NCI-H1694 treated with DMSO at 0.1 percent for 48 hours (cell line): ENCODE measurements at regions not wholly inside any gene's neighbourhood (a gene's known extent, or its start where the extent isn't known, plus 50 kb on each side); places are given as distances from the start of the nearest gene placed in this dataset.

Source experiments
- DNase-seq: peaks from one replicate; lab custom pipeline; 2025; lab: John Stamatoyannopoulos, UW

- DNase-seq = no peak
Observed at GRCh38 chr1:177847843-177848242, 122.0 kb downstream of the SEC16B start.

GRCh38 chr1:177838907-177839485, 130.9 kb downstream of the SEC16B start:
- no peak for DNase-seq

GRCh38 chr1:177833631-177834030, 136.2 kb downstream of the SEC16B start:
- no peak for DNase-seq

- DNase-seq = no peak
Observed at GRCh38 chr1:177830531-177831135, 139.2 kb downstream of the SEC16B start.

- DNase-seq = no peak
Observed at GRCh38 chr1:177825276-177825901, 144.5 kb downstream of the SEC16B start.

GRCh38 chr1:177824508-177824982, 145.3 kb downstream of the SEC16B start:
- no peak for DNase-seq

- no peak for DNase-seq
Observed at GRCh38 chr1:177820213-177820612, 149.6 kb downstream of the SEC16B start.

- no peak for DNase-seq
Observed at GRCh38 chr1:177817937-177818875, 151.7 kb downstream of the SEC16B start.

GRCh38 chr1:177812650-177813049, 157.2 kb downstream of the SEC16B start:
- no peak for DNase-seq

GRCh38 chr1:177812144-177812543, 157.7 kb downstream of the SEC16B start:
- no peak for DNase-seq

GRCh38 chr1:177811429-177811828, 158.4 kb downstream of the SEC16B start:
- DNase-seq = no peak

GRCh38 chr1:177809819-177810218, 160.0 kb downstream of the SEC16B start:
- no peak for DNase-seq

- DNase-seq = no peak
Observed at GRCh38 chr1:177802304-177802703, 167.6 kb downstream of the SEC16B start.

GRCh38 chr1:177801790-177802189, 168.1 kb downstream of the SEC16B start:
- DNase-seq = no peak

- DNase-seq = no peak
Observed at GRCh38 chr1:177800400-177801088, 169.3 kb downstream of the SEC16B start.

GRCh38 chr1:177799746-177800145, 170.1 kb downstream of the SEC16B start:
- DNase-seq = no peak

- DNase-seq = no peak
Observed at GRCh38 chr1:177798614-177799013, 171.2 kb downstream of the SEC16B start.

- no peak for DNase-seq
Observed at GRCh38 chr1:177796561-177796960, 173.3 kb downstream of the SEC16B start.

- no peak for DNase-seq
Observed at GRCh38 chr1:177794376-177794991, 175.4 kb downstream of the SEC16B start.

- DNase-seq = no peak
Observed at GRCh38 chr1:177793900-177794299, 176.0 kb downstream of the SEC16B start.

GRCh38 chr1:177790566-177790965, 179.3 kb downstream of the SEC16B start:
- DNase-seq = no peak
